SK-N-SH (cell line): ENCODE measurements at regions not wholly inside any gene's neighbourhood (a gene's known extent, or its start where the extent isn't known, plus 50 kb on each side); places are given as distances from the start of the nearest gene placed in this dataset.

Experiments used
- CTCF ChIA-PET: fragments of 300-600, 350-600 bp; formaldehyde crosslinking; extraction: SDS; loops from one replicate; lab custom pipeline; 2021; lab: Yijun Ruan, JAX
- POLR2A ChIA-PET: fragments of 350-600 bp; sonication (Branson Sonifier 250); formaldehyde crosslinking; extraction: SDS; loops from one replicate; lab custom pipeline; 2020; ENCODE audit warnings: antibody characterized with exemption, inconsistent platforms; lab: Yijun Ruan, JAX
- DNase-seq: peaks from one replicate; pipeline ENCODE4 v3.0.0; 2012
- H2AFZ ChIP-seq: fragments of 200-600 bp; sonication (generic); 2 replicates; pipeline ENCODE4 v1.8.1; 2016; ENCODE audit warnings: antibody characterized with exemption, mild to moderate bottlenecking, low read depth
- H3F3A ChIP-seq: fragments of 200-600 bp; sonication (generic); replicated peaks from 2 replicates; pipeline ENCODE3; 2016; ENCODE audit warnings: antibody characterized with exemption, mild to moderate bottlenecking; ENCODE audit not compliant: insufficient read depth
- H3K27ac ChIP-seq, 2 experiments: fragments of 200-500 bp in 1 of 2; fragments of 200-600 bp in 1 of 2; sonication (Bioruptor generic) in 1 of 2; sonication (generic), shearing (Covaris generic) in 1 of 2; 2 replicates each; pipeline versions ENCODE4 v1.5.1 to v1.6.1; 2014 to 2016; ENCODE audit warnings: low read depth in 2 of 2, inconsistent platforms in 1 of 2, low read length in 1 of 2, mild to moderate bottlenecking in 1 of 2, mixed read lengths in 1 of 2
- H3K27me3 ChIP-seq: fragments of 200-600 bp; sonication (generic), shearing (Covaris generic); 2 replicates; pipeline ENCODE4 v1.6.1; 2016; ENCODE audit warnings: mixed run types; ENCODE audit not compliant: insufficient read depth
- H3K36me3 ChIP-seq, 2 experiments: fragments of 200-500 bp in 1 of 2; fragments of 200-600 bp in 1 of 2; sonication (Bioruptor generic) in 1 of 2; sonication (generic) in 1 of 2; replicated peaks in 1 of 2; 2 replicates each; pipeline versions ENCODE3 to v1.5.1; 2014 to 2016; ENCODE audit warnings: low read length in 1 of 2, mild to moderate bottlenecking in 1 of 2; ENCODE audit not compliant: insufficient read depth in 2 of 2, control insufficient read depth in 1 of 2
- H3K4me1 ChIP-seq, 2 experiments: fragments of 200-500 bp in 1 of 2; fragments of 200-600 bp in 1 of 2; sonication (Bioruptor generic) in 1 of 2; sonication (generic), shearing (Covaris generic) in 1 of 2; 2 replicates each; pipeline versions ENCODE4 v1.5.1 to v1.6.1; 2014 to 2016; ENCODE audit warnings: low read depth in 1 of 2, low read length in 1 of 2, mixed run types in 1 of 2; ENCODE audit not compliant: insufficient read depth in 2 of 2, control insufficient read depth in 1 of 2
- H3K4me2 ChIP-seq: fragments of 200-600 bp; sonication (generic), shearing (Covaris generic); 2 replicates; pipeline ENCODE4 v1.6.1; 2017; ENCODE audit warnings: mixed run types
- H3K4me3 ChIP-seq, 2 experiments: fragments of 200-500 bp in 1 of 2; fragments of 200-600 bp in 1 of 2; sonication (Bioruptor generic) in 1 of 2; sonication (generic), shearing (Covaris generic) in 1 of 2; 2 replicates each; pipeline versions ENCODE4 v1.5.1 to v1.8.1; 2014 to 2016; ENCODE audit warnings: low read depth in 2 of 2, inconsistent platforms in 1 of 2, low read length in 1 of 2, mild to moderate bottlenecking in 1 of 2, mixed read lengths in 1 of 2, moderate library complexity in 1 of 2
- H3K79me2 ChIP-seq: fragments of 200-600 bp; sonication (generic); 2 replicates; pipeline ENCODE4 v1.8.1; 2017; ENCODE audit warnings: mild to moderate bottlenecking; ENCODE audit not compliant: insufficient read depth
- H3K9ac ChIP-seq: fragments of 200-600 bp; sonication (generic); 2 replicates; pipeline ENCODE4 v1.6.1; 2017; ENCODE audit warnings: mixed run types
- H3K9me2 ChIP-seq: fragments of 200-600 bp; sonication (generic); 2 replicates; pipeline ENCODE4 v1.6.1; 2017; ENCODE audit warnings: mixed run types
- H3K9me3 ChIP-seq: fragments of 200-600 bp; sonication (generic); 2 replicates; pipeline ENCODE4 v1.6.1; 2017; ENCODE audit warnings: mixed run types, mild to moderate bottlenecking, moderate library complexity
- H4K20me1 ChIP-seq: fragments of 200-600 bp; sonication (generic); 2 replicates; pipeline ENCODE4 v1.6.1; 2017; ENCODE audit warnings: mild to moderate bottlenecking, mixed run types; ENCODE audit not compliant: insufficient read depth
- CTCF ChIP-seq: fragments of 200-600 bp; sonication (generic); IDR thresholded peaks from 2 replicates; pipeline ENCODE4 v1.6.1; 2017; ENCODE audit warnings: antibody characterized with exemption, mild to moderate bottlenecking, moderate library complexity
- ELF1 ChIP-seq: IDR thresholded peaks from 2 replicates; pipeline ENCODE4 v1.4.0; 2012
- EP300 ChIP-seq, 2 experiments: IDR thresholded peaks; 2 replicates each; pipeline versions ENCODE4 v1.4.0 to v1.6.1; 2012; ENCODE audit warnings: borderline replicate concordance in 1 of 2, low read depth in 1 of 2, low read length in 1 of 2
- FOXJ3 ChIP-seq: sonication (generic); formaldehyde crosslinking; IDR thresholded peaks from 2 replicates; pipeline ENCODE4 v1.5.1; 2020; ENCODE audit warnings: mild to moderate bottlenecking, missing genetic modification reagents
- FOXM1 ChIP-seq: IDR thresholded peaks from 2 replicates; pipeline ENCODE4 v1.4.0; 2012; ENCODE audit warnings: low read depth, mild to moderate bottlenecking
- JUND ChIP-seq: IDR thresholded peaks from 2 replicates; pipeline ENCODE4 v1.4.0; 2012
- MEF2A ChIP-seq: IDR thresholded peaks from 2 replicates; pipeline ENCODE4 v1.4.0; 2012; ENCODE audit warnings: low read depth, borderline replicate concordance
- MXI1 ChIP-seq: IDR thresholded peaks from 2 replicates; pipeline ENCODE4 v1.6.1; 2012; ENCODE audit warnings: mild to moderate bottlenecking, low read depth, low read length, improper control_type of control experiment
- NFIC ChIP-seq: IDR thresholded peaks from 2 replicates; pipeline ENCODE4 v1.4.0; 2012; ENCODE audit warnings: borderline replicate concordance
- POLR2AphosphoS5 ChIP-seq: IDR thresholded peaks from 2 replicates; pipeline ENCODE4 v1.6.1; 2012; ENCODE audit warnings: low read depth, low read length
- RAD21 ChIP-seq: IDR thresholded peaks from 2 replicates; pipeline ENCODE4 v1.6.1; 2012; ENCODE audit warnings: mild to moderate bottlenecking, low read length
- RXRA ChIP-seq: IDR thresholded peaks from 2 replicates; pipeline ENCODE4 v1.4.0; 2012; ENCODE audit warnings: low read depth, mild to moderate bottlenecking, borderline replicate concordance
- USF1 ChIP-seq: IDR thresholded peaks from 2 replicates; pipeline ENCODE4 v1.4.0; 2012; ENCODE audit warnings: low read depth, borderline replicate concordance
- USF2 ChIP-seq: fragments of 150-350 bp; IDR thresholded peaks from 2 replicates; pipeline ENCODE4 v1.6.1; 2017; ENCODE audit warnings: antibody characterized with exemption, low read length, low read depth, borderline replicate concordance
- YY1 ChIP-seq: IDR thresholded peaks from 2 replicates; pipeline ENCODE4 v1.4.0; 2012; ENCODE audit warnings: low read depth, mild to moderate bottlenecking
- WGBS: methylation state at CpG from one replicate; pipeline ENCODE4 v1.1.6; 2017; ENCODE audit warnings: low lambda C conversion rate; 5-methylcytosine and 5-hydroxymethylcytosine counted together

- TF ChIP-seq MEF2A (no peak), ELF1 (no peak), POLR2AphosphoS5 (no peak), EP300 (IDR thresholded peaks at IDR 0.05; ENCODE audit: borderline replicate concordance in 1 of 2, low read depth in 1 of 2, low read length in 1 of 2) (no peak), NFIC (no peak), RXRA (no peak), JUND (no peak)
- TF ChIP-seq, all 33 proteins: peak for 0
These were observed 234.3 kb downstream of the UTRN start (continued) for GRCh38 chr6:144519426-144519825.

GRCh38 chr6:144528743-144529425, 243.7 kb downstream of the UTRN start:
- Histone ChIP-seq H3F3A (no peaks in the 10 kb centered on the region), H3K9ac (no peak overlapping the region), H3K27me3 (no peaks in the 10 kb centered on the region), H3K4me2 (no peak overlapping the region), H3K9me3 (no peaks in the 10 kb centered on the region), H2AFZ (no peak overlapping the region), H3K79me2 (no peaks in the 10 kb centered on the region), H4K20me1 (no peaks in the 10 kb centered on the region), H3K36me3 (peaks cover 0 to 3% of the 10 kb centered on the region in 2 experiments), H3K4me1 (no peaks in the 10 kb centered on the region; a peak in 1 of 4 replicates), H3K27ac (no peak overlapping the region), H3K9me2 (no peaks in the 10 kb centered on the region), H3K4me3 (no peak overlapping the region)
- no peak for DNase-seq
- TF ChIP-seq FOXJ3 (CRISPR knock-in tag) = no peak
- no peak for TF ChIP-seq RAD21
- TF ChIP-seq MXI1 = no peak
- no peak for TF ChIP-seq CTCF
- TF ChIP-seq YY1 = no peak
- no peak for TF ChIP-seq FOXM1
- TF ChIP-seq RXRA = no peak
- TF ChIP-seq NFIC = no peak
- TF ChIP-seq USF2 = no peak
- TF ChIP-seq USF1 = no peak
- CTCF ChIA-PET = interaction anchor here (1.7 kb wide), 1 partner anchor 11 kb away, joined by 5 read pairs; no protein-coding TSS in a partner anchor
- 51% methylated on average over 8 of the region's 9 CpGs for WGBS
- POLR2A ChIA-PET = no interaction called here
